ENCODE measurements at regions not wholly inside any gene's neighbourhood (a gene's known extent, or its start where the extent isn't known, plus 50 kb on each side); places are given as distances from the start of the nearest gene placed in this dataset.

DNA sequence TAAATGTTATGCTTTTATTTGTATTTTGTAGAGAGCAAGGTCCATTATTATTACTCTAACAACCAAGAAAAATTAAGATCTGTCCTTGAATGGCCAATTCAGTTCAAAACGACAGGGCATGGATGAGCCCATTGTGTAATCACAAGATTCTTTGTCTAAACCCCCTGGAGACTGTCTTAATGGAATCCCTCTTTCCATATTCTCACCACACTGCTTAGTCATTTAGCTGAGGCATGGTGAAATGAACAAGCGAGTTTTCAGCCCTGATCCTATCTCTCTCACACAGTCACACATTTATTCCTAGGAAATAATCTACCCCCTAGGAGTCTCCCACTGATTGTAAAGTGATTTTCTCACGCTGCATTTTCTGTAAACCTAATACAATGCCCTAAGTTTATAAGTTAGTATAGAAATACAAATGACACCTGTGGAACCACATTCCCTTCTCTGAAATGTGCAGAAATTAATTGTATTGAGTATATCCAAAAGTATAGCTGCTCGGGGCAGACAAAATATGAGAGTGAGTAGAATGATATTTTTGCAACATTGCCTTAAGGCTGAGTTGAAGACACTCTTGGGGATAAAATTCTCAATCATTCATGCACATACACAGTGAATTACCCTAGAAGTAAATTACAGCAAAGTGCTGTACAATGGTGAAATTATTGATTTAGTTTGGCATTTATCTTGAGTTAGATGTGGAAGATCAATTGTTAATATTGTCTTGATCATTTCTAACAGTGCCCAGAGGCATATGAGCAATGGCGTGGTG is 119.7 kb upstream of the PCDH7 start:
- H3K27me3 ChIP-seq, result no peaks in the 10 kb centered on the region
- no peak overlapping the region for H3K4me3 ChIP-seq
- H3K9me3 ChIP-seq, result no peaks in the 10 kb centered on the region
- WGBS, 2 donors, result 31 to 44% methylated on average over 5 of the region's 5 CpGs
- H3K27ac ChIP-seq, result no peak overlapping the region
- no peak for TF ChIP-seq POLR2A (IDR thresholded peaks at IDR 0.05)
- TF ChIP-seq, protein P1, sequence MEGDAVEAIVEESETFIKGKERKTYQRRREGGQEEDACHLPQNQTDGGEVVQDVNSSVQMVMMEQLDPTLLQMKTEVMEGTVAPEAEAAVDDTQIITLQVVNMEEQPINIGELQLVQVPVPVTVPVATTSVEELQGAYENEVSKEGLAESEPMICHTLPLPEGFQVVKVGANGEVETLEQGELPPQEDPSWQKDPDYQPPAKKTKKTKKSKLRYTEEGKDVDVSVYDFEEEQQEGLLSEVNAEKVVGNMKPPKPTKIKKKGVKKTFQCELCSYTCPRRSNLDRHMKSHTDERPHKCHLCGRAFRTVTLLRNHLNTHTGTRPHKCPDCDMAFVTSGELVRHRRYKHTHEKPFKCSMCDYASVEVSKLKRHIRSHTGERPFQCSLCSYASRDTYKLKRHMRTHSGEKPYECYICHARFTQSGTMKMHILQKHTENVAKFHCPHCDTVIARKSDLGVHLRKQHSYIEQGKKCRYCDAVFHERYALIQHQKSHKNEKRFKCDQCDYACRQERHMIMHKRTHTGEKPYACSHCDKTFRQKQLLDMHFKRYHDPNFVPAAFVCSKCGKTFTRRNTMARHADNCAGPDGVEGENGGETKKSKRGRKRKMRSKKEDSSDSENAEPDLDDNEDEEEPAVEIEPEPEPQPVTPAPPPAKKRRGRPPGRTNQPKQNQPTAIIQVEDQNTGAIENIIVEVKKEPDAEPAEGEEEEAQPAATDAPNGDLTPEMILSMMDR (IDR thresholded peaks at IDR 0.05), result no peak
- DNase-seq, result no peak
- no peak for ATAC-seq
- no peaks in the 10 kb centered on the region for H3K4me1 ChIP-seq
- H3K36me3 ChIP-seq (replicated peaks in 1 of 2; ENCODE audit: insufficient read depth in 1 of 2, low read depth in 2 of 2), result no peaks in the 10 kb centered on the region
- intact Hi-C loops (cut with DNase I), result no loop called here

DNA sequence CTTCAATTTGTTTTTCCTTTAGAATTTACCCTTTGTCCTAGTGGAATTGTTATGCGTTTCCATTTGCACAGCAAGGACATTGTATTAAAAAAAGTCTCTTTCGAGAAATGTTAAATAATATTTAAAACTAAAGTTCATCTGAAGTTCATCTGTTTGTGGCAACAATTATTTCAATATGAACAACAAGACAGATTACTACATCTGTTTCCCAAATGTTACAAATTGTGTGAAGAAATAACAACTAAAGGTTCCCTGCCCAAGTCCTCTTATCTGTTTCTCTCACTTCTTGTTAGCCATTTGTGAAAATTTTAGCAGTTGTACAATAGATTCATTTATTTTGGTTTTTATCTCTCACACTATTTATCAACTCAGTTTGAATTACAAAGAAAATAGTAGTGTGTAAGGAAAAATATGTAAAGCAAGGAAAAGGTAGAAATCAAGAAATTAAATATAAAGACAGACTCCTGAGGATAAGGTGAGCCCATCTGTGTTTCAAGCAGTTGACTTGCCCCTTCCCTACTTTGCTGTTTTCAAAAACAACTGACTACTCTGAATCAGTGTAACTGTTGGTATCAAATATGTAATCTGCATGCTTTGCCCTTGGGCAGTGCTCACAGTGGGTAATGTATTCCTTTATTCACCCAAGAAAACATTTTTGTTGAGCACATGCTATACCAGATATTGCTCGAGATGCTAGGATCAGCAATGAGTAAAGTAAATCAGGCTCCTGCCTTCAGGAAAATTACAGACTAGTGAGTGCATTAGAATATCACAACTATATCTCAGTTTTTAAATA is 118.9 kb upstream of the PCDH7 start:
- Histone ChIP-seq H3K27me3 (no peaks in the 10 kb centered on the region), H3K9me3 (no peaks in the 10 kb centered on the region), H3K27ac (no peak overlapping the region), H3K36me3 (replicated peaks in 1 of 2; ENCODE audit: insufficient read depth in 1 of 2, low read depth in 2 of 2) (no peaks in the 10 kb centered on the region), H3K4me3 (no peak overlapping the region), H3K4me1 (no peaks in the 10 kb centered on the region)
- TF ChIP-seq POLR2A (IDR thresholded peaks at IDR 0.05), result no peak
- TF ChIP-seq, protein P1 (IDR thresholded peaks at IDR 0.05), result no peak
- no peak for DNase-seq
- intact Hi-C loops (cut with DNase I), result no loop called here
- 57 to 60% methylated on average over 3 of the region's 3 CpGs for WGBS, 2 donors
- ATAC-seq, result no peak

DNA sequence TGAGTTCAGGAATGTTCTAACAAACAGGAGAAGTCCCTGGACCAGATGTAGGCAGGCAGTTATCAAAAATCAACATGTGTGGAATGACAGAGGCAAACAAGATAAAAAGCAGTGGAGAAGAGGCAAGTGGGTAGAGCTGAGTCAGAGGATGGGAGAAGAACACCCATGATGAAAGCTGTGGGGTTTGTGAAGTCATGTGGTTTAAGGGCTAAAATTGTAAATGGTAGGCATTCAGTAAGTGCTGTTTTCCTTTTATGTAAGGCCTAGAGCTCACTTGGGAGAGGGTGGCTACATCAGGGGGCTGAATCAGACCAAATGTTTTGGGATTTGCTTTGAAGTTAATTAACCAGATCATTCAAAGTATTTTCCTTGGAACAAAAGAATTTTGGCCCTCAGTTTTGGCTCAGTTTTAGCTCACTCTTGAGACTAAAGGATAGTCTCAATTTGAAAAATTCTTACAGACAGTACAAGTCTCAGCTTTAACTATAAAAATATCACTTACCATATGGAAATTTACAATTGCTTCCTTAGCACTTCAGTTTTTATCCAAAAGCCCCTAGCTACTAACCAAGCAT is 114.5 kb upstream of the PCDH7 start:
- intact Hi-C loops (cut with DNase I), result no loop called here
- H3K27ac ChIP-seq, result no peak overlapping the region

DNA sequence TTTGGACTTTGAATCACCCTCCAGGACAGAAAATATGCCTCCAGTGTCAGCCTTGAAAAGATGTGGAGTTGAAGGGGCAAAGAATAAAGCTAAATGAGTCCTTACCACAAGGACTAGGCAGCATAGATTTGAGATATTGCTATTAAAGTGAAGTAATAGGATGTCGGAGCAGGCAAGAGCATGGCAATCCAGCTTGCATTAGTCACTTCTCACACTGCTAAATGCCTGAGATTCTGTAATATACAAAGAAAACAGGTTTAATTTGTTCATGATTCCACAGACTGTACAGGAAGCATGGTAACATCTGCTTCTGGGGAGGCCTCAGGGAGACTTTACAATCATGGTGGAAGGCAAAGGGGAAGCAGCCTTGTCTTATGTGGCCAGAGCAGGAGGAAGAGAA is 109.8 kb upstream of the PCDH7 start:
- Histone ChIP-seq H3K36me3 (replicated peaks in 1 of 2; ENCODE audit: insufficient read depth in 1 of 2, low read depth in 2 of 2) (no peaks in the 10 kb centered on the region), H3K27me3 (no peaks in the 10 kb centered on the region), H3K9me3 (no peaks in the 10 kb centered on the region), H3K27ac (no peak overlapping the region), H3K4me1 (no peaks in the 10 kb centered on the region), H3K4me3 (no peak overlapping the region)
- intact Hi-C loops (cut with DNase I), result no loop called here
- 81 to 91% methylated on average over 1 of the region's 1 CpG for WGBS, 2 donors
- DNase-seq (no peak), ATAC-seq (no peak)
- no peak for TF ChIP-seq POLR2A (IDR thresholded peaks at IDR 0.05)
- TF ChIP-seq, protein P1 (IDR thresholded peaks at IDR 0.05), result no peak

More for the DNA sequence above, 114.5 kb upstream of the PCDH7 start:
- DNase-seq (no peak), ATAC-seq (no peak)
- no peaks in the 10 kb centered on the region for H3K9me3 ChIP-seq
- H3K36me3 ChIP-seq (replicated peaks in 1 of 2; ENCODE audit: insufficient read depth in 1 of 2, low read depth in 2 of 2), result no peaks in the 10 kb centered on the region
- no peaks in the 10 kb centered on the region for H3K4me1 ChIP-seq
- H3K4me3 ChIP-seq, result no peak overlapping the region
- TF ChIP-seq, protein P1 (IDR thresholded peaks at IDR 0.05), result no peak
- TF ChIP-seq POLR2A (IDR thresholded peaks at IDR 0.05), result no peak
- H3K27me3 ChIP-seq, result no peaks in the 10 kb centered on the region

All from body of pancreas (tissue), 4 donors.